ENCODE measurements at regions not wholly inside any gene's neighbourhood (a gene's known extent, or its start where the extent isn't known, plus 50 kb on each side); places are given as distances from the start of the nearest gene placed in this dataset.

DNA sequence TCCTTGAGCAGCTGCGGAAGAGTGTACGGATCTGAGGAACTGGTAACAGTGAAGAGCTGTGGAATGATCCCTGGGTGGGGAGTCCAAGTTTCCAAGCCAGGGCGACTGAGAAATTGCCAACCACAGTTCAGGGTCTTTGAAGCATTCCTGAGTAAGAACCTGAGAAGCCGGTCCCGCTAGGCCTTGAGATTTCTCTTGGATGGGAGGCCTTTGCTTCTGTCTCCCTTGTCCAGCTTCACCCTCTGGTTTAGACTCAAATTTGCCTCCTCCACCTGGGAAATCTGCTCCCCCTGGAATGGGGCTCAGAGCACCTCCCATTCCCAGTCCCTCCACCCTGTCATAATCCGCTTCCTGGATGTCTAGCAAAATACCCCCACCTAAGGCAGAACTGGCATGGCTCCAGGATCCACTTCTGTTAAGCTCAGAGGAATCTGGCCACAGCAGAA lies 127.7 kb upstream of the DLG1 start:
- TF ChIP-seq, protein P1, sequence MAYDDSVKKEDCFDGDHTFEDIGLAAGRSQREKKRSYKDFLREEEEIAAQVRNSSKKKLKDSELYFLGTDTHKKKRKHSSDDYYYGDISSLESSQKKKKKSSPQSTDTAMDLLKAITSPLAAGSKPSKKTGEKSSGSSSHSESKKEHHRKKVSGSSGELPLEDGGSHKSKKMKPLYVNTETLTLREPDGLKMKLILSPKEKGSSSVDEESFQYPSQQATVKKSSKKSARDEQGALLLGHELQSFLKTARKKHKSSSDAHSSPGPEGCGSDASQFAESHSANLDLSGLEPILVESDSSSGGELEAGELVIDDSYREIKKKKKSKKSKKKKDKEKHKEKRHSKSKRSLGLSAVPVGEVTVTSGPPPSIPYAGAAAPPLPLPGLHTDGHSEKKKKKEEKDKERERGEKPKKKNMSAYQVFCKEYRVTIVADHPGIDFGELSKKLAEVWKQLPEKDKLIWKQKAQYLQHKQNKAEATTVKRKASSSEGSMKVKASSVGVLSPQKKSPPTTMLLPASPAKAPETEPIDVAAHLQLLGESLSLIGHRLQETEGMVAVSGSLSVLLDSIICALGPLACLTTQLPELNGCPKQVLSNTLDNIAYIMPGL (CRISPR knock-in tag; IDR thresholded peaks at IDR 0.05): no peak
- no peak for TF ChIP-seq NR3C1 (CRISPR knock-in tag; conservative IDR thresholded peaks at IDR 0.05; ENCODE audit: low read depth)
- TF ChIP-seq, protein P2, sequence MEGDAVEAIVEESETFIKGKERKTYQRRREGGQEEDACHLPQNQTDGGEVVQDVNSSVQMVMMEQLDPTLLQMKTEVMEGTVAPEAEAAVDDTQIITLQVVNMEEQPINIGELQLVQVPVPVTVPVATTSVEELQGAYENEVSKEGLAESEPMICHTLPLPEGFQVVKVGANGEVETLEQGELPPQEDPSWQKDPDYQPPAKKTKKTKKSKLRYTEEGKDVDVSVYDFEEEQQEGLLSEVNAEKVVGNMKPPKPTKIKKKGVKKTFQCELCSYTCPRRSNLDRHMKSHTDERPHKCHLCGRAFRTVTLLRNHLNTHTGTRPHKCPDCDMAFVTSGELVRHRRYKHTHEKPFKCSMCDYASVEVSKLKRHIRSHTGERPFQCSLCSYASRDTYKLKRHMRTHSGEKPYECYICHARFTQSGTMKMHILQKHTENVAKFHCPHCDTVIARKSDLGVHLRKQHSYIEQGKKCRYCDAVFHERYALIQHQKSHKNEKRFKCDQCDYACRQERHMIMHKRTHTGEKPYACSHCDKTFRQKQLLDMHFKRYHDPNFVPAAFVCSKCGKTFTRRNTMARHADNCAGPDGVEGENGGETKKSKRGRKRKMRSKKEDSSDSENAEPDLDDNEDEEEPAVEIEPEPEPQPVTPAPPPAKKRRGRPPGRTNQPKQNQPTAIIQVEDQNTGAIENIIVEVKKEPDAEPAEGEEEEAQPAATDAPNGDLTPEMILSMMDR (IDR thresholded peaks at IDR 0.05): no peak
- TF ChIP-seq CREB1 (CRISPR knock-in tag; IDR thresholded peaks at IDR 0.05): no peak
